SU-DHL-6 (cell line): ENCODE measurements at regions not wholly inside any gene's neighbourhood (a gene's known extent, or its start where the extent isn't known, plus 50 kb on each side); places are given as distances from the start of the nearest gene placed in this dataset.

Experiments used
- H2AFZ ChIP-seq: fragments of 200-600 bp; sonication (generic); 2 replicates; pipeline ENCODE4 v1.6.1; 2014; ENCODE audit warnings: low read depth, mild to moderate bottlenecking, moderate library complexity, mixed read lengths, antibody characterized with exemption, low read length; ENCODE audit not compliant: severe bottlenecking
- H3F3A ChIP-seq: fragments of 200-600 bp; shearing (Covaris generic); 2 replicates; pipeline ENCODE4 v1.6.0; 2016; ENCODE audit warnings: antibody characterized with exemption, mild to moderate bottlenecking; ENCODE audit not compliant: insufficient read depth
- H3K27ac ChIP-seq: fragments of 200-600 bp; sonication (generic); 2 replicates; pipeline ENCODE4 v1.5.1; 2016; ENCODE audit warnings: low read depth, mild to moderate bottlenecking, low read length, moderate library complexity, mixed read lengths
- H3K27me3 ChIP-seq: fragments of 200-600 bp; sonication (generic), shearing (Covaris generic); 2 replicates; pipeline ENCODE4 v1.6.0; 2014; ENCODE audit warnings: mild to moderate bottlenecking, low read length
- H3K36me3 ChIP-seq: fragments of 200-600 bp; sonication (generic); 2 replicates; pipeline ENCODE4 v1.6.1; 2014; ENCODE audit warnings: mild to moderate bottlenecking, low read length, mixed read lengths
- H3K4me2 ChIP-seq: fragments of 300-600, 200-600 bp; shearing (Covaris generic), sonication (generic); 2 replicates; pipeline ENCODE4 v1.6.0; 2014; ENCODE audit warnings: low read length, low read depth, mild to moderate bottlenecking; ENCODE audit not compliant: poor library complexity, severe bottlenecking
- H3K4me3 ChIP-seq: fragments of 200-600 bp; sonication (generic); 2 replicates; pipeline ENCODE4 v1.5.1; 2014; ENCODE audit warnings: antibody characterized with exemption, low read length, mild to moderate bottlenecking, mixed read lengths; ENCODE audit not compliant: insufficient read depth, poor library complexity, severe bottlenecking
- H3K79me2 ChIP-seq: fragments of 200-600 bp; sonication (generic); 2 replicates; pipeline ENCODE4 v1.6.1; 2014; ENCODE audit warnings: mild to moderate bottlenecking, low read length, moderate library complexity; ENCODE audit not compliant: insufficient read depth
- H3K9ac ChIP-seq: fragments of 200-600 bp; sonication (generic); 2 replicates; pipeline ENCODE4 v1.7.0; 2014; ENCODE audit warnings: mild to moderate bottlenecking, low read length
- H3K9me2 ChIP-seq: fragments of 200-600 bp; sonication (generic); replicated peaks from 2 replicates; pipeline ENCODE4 v1.6.1; 2014; ENCODE audit warnings: low read length; ENCODE audit not compliant: insufficient read depth
- H3K9me3 ChIP-seq: fragments of 200-600 bp; sonication (generic); 2 replicates; pipeline ENCODE4 v1.6.1; 2014; ENCODE audit warnings: low read length, mixed read lengths; ENCODE audit not compliant: insufficient read depth
- H4K20me1 ChIP-seq: fragments of 200-600 bp; sonication (generic); 2 replicates; pipeline ENCODE4 v1.6.1; 2014; ENCODE audit warnings: low read depth, mild to moderate bottlenecking, antibody characterized with exemption, low read length, moderate library complexity, mixed read lengths
- EZH2phosphoT487 ChIP-seq: fragments of 200-600 bp; sonication (generic), shearing (Covaris generic); conservative IDR thresholded peaks from 2 replicates; pipeline ENCODE4 v1.6.1; 2018; ENCODE audit warnings: mild to moderate bottlenecking, antibody characterized with exemption, low read length, moderate library complexity, mixed read lengths
- TF ChIP-seq, protein P1 (sequence below): fragments of 200-600 bp; sonication (generic); IDR thresholded peaks from one replicate; pipeline ENCODE4 v1.5.1; 2017; ENCODE audit warnings: antibody characterized with exemption, mild to moderate bottlenecking, low read length, moderate library complexity; ENCODE audit not compliant: insufficient read depth, poor library complexity, severe bottlenecking

DNA sequence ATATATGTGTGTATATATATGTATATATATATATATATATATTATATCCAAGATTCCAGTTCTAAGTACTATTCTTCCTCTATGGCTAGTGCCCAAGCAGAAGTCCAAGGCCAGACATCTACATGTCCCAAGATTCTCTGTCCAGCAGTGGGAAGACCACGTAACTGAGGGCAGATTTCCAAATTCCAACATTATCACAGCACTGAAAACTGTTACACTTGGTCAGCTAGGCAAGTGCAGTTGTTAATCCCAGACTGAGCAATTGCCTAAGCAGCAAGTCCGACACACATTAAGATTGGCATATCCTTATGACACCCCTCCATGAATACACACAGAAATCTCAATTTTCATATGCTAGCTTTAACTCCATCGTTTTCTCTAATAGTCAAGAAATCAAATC lies 1148.5 kb downstream of the IGSF11 start:
- no peaks in the 10 kb centered on the region for H3K79me2 ChIP-seq
- H3K27me3 ChIP-seq: no peaks in the 10 kb centered on the region
- TF ChIP-seq EZH2phosphoT487: no peak
- TF ChIP-seq, protein P1, sequence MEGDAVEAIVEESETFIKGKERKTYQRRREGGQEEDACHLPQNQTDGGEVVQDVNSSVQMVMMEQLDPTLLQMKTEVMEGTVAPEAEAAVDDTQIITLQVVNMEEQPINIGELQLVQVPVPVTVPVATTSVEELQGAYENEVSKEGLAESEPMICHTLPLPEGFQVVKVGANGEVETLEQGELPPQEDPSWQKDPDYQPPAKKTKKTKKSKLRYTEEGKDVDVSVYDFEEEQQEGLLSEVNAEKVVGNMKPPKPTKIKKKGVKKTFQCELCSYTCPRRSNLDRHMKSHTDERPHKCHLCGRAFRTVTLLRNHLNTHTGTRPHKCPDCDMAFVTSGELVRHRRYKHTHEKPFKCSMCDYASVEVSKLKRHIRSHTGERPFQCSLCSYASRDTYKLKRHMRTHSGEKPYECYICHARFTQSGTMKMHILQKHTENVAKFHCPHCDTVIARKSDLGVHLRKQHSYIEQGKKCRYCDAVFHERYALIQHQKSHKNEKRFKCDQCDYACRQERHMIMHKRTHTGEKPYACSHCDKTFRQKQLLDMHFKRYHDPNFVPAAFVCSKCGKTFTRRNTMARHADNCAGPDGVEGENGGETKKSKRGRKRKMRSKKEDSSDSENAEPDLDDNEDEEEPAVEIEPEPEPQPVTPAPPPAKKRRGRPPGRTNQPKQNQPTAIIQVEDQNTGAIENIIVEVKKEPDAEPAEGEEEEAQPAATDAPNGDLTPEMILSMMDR: no peak
- H3K9me2 ChIP-seq: no peaks in the 10 kb centered on the region
- H3K36me3 ChIP-seq: no peaks in the 10 kb centered on the region
- H2AFZ ChIP-seq: no peak overlapping the region
- no peak overlapping the region for H3K4me2 ChIP-seq
- no peaks in the 10 kb centered on the region for H3K9me3 ChIP-seq
- H4K20me1 ChIP-seq: no peaks in the 10 kb centered on the region
- H3K27ac ChIP-seq: no peak overlapping the region
- no peak overlapping the region for H3K9ac ChIP-seq
- H3F3A ChIP-seq: no peaks in the 10 kb centered on the region
- no peak overlapping the region for H3K4me3 ChIP-seq

DNA sequence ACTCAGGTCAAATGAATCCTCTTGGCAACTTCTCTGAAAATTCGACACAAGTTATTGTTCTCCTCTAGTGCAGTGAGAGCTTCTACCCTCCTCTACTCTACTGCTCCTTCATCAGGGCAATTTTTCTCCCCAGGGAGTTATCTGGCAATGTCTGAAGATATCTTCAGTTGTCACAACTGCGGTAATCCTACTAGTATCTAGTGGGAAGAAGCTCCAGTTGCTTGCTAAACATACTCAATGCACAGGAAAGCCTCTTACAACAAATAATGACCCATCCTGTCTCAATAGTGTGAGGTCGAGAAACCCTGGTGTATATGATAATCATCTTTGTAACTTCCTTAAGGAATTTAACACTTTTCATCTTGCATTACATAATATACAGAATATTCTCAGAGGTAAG lies 1147.6 kb downstream of the IGSF11 start:
- H2AFZ ChIP-seq: no peak overlapping the region
- no peaks in the 10 kb centered on the region for H3K36me3 ChIP-seq
- H3K79me2 ChIP-seq: no peaks in the 10 kb centered on the region
- H3F3A ChIP-seq: no peaks in the 10 kb centered on the region
- no peak overlapping the region for H3K9ac ChIP-seq
- H4K20me1 ChIP-seq: no peaks in the 10 kb centered on the region
- no peak overlapping the region for H3K4me3 ChIP-seq
- no peak overlapping the region for H3K27ac ChIP-seq
- H3K9me2 ChIP-seq: no peaks in the 10 kb centered on the region
- no peak overlapping the region for H3K4me2 ChIP-seq
- no peaks in the 10 kb centered on the region for H3K27me3 ChIP-seq
- TF ChIP-seq, protein P1: no peak
- TF ChIP-seq EZH2phosphoT487: no peak
- H3K9me3 ChIP-seq: no peaks in the 10 kb centered on the region

DNA sequence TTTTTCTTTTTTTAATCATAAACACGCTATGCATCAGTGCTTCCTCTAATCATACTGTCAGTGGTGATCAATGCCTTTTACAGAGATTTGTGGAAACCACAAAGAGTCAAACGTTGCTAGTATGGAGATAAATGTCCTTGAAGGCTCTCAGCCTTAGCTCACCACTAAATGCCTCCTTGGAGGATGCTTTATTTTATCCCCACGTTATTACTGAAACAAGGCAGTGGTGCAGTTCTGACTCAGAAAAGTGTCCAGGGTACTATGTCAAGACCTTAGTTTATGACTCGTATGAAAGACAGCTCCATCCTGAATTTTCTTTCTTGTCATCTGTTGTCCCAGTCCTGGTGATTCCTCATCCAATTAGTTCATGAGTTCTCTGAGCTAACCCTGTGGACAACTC lies 1146.7 kb downstream of the IGSF11 start:
- Histone ChIP-seq H3K9me2 (no peaks in the 10 kb centered on the region), H3F3A (no peaks in the 10 kb centered on the region), H3K27ac (no peak overlapping the region), H3K36me3 (no peaks in the 10 kb centered on the region), H2AFZ (no peak overlapping the region), H3K79me2 (no peaks in the 10 kb centered on the region), H3K4me3 (no peak overlapping the region), H4K20me1 (no peaks in the 10 kb centered on the region), H3K4me2 (no peak overlapping the region), H3K9ac (no peak overlapping the region), H3K27me3 (no peaks in the 10 kb centered on the region), H3K9me3 (no peaks in the 10 kb centered on the region)
- TF ChIP-seq, protein P1: no peak
- no peak for TF ChIP-seq EZH2phosphoT487
